ENCODE measurements at regions not wholly inside any gene's neighbourhood (a gene's known extent, or its start where the extent isn't known, plus 50 kb on each side); places are given as distances from the start of the nearest gene placed in this dataset.
A peak's percentile ranks its signal among the peaks of the same experiment; 100 is the strongest.
"Not testable (repeated sequence)": the region's sequence is repeated elsewhere in the genome, so short reads cannot be mapped to it uniquely, and the experiment has no call there.

DNA sequence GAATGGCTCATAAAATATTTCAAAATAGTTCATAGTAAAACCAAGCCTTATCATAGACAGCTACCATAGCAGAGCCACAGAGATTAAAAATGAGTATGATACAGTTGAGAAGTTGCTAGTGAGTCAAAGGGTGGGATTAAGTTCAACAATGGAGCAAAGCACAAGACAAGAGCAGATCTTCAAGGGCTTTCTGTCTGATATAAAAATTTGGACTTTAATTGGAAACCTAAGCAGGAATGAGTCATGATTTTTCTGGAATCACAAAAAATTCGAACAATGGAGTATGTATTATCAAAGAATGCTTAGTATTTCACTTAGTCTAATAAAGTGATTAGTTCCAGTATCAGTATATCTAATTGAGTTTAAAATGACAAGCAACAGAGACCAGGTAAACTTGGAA, 487.3 kb upstream of the NETO1 start:
- TF ChIP-seq, protein P1, sequence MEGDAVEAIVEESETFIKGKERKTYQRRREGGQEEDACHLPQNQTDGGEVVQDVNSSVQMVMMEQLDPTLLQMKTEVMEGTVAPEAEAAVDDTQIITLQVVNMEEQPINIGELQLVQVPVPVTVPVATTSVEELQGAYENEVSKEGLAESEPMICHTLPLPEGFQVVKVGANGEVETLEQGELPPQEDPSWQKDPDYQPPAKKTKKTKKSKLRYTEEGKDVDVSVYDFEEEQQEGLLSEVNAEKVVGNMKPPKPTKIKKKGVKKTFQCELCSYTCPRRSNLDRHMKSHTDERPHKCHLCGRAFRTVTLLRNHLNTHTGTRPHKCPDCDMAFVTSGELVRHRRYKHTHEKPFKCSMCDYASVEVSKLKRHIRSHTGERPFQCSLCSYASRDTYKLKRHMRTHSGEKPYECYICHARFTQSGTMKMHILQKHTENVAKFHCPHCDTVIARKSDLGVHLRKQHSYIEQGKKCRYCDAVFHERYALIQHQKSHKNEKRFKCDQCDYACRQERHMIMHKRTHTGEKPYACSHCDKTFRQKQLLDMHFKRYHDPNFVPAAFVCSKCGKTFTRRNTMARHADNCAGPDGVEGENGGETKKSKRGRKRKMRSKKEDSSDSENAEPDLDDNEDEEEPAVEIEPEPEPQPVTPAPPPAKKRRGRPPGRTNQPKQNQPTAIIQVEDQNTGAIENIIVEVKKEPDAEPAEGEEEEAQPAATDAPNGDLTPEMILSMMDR (IDR thresholded peaks at IDR 0.05; ENCODE audit: low read depth, low read length): no peak
- no peak for DNase-seq (ENCODE audit: extremely low read depth, low read depth)

DNA sequence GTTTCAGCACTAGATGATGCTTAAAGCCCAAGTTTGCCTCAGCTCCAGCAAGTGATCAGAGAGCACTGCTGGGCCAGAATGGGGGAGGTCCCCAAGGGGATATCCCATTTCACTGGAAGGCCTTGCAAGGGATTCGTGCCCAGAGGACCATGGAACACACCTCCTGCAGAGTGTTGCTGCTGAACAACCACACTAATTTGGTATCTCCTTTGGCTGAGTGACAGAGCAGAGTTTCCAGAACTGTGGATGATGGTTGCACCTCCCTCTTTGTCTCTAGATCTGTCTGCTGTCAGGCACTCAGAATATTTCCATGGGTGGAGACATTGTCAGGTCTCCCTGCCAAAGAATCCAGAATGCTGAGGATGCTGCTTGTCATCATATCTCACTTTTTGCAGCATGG, 484.8 kb upstream of the NETO1 start:
- TF ChIP-seq, protein P1 (IDR thresholded peaks at IDR 0.05; ENCODE audit: low read depth, low read length): peak; percentile 23
- peak; percentile 12 for DNase-seq (ENCODE audit: extremely low read depth, low read depth)

DNA sequence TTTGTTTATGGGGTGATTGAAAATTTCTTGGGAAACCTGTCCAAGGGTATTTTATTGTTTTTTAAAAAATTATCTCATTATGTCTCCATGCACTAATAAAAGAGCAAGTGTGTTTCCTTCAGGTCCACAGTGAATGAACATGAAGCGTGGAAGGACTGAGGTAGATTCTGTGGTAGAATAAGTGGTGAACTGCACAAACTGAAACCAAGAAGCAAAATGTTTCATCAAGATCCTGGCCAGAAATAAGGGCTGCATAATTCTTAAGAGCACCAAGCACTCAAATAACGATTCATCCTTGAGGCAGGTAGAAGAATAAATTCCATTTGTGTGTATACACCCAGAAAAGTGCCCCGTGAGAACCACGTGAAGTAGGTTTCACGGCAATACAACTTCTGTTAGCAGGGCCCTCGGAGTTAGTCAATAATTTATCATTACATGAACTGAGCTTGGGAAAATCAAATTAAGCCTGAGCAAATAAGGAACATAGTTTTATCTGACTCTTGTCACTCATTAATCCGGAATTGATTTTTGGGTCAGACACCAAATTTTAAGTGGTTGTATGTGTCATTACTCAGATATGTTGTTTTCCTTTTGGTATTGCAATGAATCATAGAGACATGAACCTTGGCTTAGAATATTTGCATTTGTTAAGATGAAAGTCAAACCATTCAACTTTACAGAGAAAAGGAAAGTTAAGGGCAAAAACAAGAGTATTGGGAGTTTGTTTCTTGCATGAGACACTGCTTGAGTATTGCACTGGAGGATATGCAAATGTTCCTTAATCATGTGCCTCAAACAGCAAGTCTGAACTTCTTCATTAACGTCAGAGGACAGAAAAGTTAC, 472.6 kb upstream of the NETO1 start:
- DNase-seq (ENCODE audit: extremely low read depth, low read depth): no peak
- TF ChIP-seq, protein P1 (IDR thresholded peaks at IDR 0.05; ENCODE audit: low read depth, low read length): no peak

DNA sequence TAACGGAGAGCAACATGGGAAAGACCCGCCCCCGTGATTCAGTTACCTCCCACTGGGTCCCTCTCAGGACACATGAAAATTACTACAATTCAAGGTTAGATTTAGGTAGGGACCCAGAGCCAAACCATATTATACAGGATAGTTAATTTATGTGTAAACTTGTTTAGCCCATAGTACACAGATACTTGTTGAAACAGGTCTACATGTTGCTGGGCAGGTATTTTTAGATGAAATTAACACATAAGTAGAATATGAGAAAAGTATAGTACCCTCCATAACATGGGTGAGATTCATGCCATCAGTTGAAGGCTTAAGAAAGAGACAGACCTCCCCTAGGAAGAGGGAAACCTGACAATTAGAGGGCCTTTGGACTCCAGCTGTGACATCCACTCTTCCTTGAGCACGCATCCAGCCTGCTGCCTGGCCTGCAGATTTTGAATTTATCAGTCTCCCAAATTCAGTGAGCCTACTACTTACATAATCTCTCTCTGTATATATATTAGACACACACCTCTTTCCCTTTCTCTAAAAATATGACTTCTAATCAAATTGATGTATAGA, 463.5 kb upstream of the NETO1 start:
- DNase-seq (ENCODE audit: extremely low read depth, low read depth): no peak
- TF ChIP-seq, protein P1 (IDR thresholded peaks at IDR 0.05; ENCODE audit: low read depth, low read length): no peak

DNA sequence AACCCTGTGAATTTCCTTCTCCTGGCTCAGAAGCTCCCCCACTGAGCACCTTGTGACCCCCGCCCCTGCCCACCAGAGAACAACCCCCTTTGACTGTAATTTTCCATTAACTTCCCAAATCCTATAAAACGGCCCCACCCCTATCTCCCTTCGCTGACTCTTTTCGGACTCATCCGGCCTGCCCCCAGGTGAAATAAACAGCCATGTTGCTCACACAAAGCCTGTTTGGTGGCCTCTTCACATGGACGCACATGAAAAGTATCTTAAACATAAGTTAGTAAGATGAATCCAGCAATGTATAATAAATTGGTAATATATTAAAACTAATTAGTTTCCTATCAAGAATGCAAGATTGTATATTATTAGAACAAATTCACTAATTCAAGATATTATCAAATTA, 462.3 kb upstream of the NETO1 start:
- DNase-seq (ENCODE audit: extremely low read depth, low read depth): not testable (repeated sequence)

DNA sequence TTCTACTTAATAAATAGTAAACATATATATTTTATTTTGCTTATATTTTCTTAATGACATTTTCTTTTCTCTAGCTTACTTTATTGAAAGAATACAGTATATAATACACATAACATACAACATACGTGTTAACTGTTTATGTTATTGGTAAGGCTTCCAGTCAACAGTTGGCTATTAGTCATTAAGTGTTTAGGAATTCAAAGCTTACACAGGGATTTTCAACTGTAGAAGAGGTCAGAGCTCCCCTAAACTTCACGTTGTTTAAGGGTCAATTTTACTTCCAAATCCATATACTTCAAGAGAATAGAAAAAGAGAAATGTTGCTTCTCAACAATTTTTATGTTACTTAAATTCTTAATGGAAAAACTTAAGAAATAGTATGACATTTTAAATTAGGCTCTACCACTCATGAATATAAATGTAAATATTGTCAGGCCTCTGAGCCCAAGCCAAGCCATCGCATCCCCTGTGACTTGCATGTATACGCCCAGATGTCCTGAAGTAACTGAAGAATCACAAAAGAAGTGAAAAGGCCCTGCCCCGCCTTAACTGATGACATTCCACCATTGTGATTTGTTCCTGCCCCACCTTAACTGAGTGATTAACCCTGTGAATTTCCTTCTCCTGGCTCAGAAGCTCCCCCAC, 456.5 kb upstream of the NETO1 start:
- not testable (repeated sequence) for DNase-seq (ENCODE audit: extremely low read depth, low read depth)

DNA sequence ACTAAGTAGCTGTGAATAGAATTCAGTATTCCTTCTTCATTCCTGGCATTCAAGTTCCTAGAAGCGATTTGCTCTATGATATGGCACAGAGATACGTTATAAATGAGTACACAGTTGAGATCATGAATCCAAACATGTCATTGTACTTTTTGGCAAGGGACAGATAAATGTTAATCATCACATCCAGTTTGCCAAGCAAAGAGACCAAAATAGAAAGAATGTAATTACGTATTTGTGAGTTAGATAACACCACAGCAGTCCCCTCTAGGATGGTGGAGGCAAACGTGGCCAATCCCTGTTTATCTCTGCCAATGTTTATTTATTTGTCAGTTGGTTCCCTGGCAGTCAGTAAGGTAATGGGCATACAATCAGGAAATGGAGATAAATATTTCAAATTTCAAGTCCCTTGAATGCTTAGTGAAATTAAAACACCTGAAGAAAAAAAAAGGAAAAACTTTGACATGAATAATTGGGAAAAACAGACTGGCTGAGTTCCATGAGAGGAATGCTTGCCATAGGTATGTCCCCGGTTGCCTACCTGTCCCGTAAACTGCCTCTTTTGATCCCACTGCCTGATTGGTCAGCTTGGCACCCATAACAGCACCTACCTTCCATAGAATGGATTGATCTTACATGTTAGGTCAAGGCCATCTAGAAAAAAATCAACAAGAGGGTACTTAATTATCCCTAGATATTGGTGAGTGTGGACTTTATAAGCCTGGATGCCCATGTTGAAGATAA, 451.1 kb upstream of the NETO1 start:
- TF ChIP-seq, protein P1 (IDR thresholded peaks at IDR 0.05; ENCODE audit: low read depth, low read length): no peak
- DNase-seq (ENCODE audit: extremely low read depth, low read depth): no peak

DNA sequence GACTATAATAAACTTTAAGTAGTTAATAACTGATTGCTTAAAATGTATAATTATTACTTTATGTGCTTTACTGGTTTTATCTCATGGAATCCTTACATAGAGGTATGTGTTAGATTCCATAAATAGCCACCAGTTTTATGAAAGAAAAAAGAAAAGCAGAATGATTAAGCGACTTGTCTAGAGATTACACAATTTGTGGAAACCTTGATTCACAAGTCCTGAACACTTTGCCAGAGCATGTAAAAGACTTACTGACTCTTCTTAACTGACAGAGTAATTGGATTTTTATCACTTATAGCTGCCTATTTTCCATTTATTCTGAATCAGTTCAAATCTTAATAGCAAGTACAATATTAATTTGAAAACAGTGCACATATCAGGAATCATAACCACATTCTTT, 448.7 kb upstream of the NETO1 start:
- TF ChIP-seq, protein P1 (IDR thresholded peaks at IDR 0.05; ENCODE audit: low read depth, low read length): no peak
- no peak for DNase-seq (ENCODE audit: extremely low read depth, low read depth)
